ENCODE measurements at regions not wholly inside any gene's neighbourhood (a gene's known extent, or its start where the extent isn't known, plus 50 kb on each side); places are given as distances from the start of the nearest gene placed in this dataset.

DNA sequence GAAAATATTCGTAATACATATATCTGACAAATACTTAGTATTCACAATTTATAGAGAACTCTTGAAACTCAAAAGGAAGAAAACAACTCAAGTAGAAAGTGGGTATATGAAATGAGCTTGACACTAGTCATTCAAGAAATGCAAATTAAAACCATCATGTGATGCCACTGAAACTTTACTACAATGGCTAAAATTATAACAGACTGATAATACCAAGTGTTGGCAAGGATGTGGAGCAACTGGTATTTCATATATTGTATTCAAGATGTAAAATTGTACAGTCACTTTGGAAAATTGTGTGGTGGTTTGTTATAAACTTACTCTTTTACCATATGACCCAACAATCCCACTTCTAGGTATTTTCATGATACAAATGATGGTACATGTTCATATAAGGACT is 68.7 kb upstream of the AGTR1 start:
- TF ChIP-seq EZH2 (IDR thresholded peaks at IDR 0.05; ENCODE audit: low read length): no peak
- TF ChIP-seq, protein P1, sequence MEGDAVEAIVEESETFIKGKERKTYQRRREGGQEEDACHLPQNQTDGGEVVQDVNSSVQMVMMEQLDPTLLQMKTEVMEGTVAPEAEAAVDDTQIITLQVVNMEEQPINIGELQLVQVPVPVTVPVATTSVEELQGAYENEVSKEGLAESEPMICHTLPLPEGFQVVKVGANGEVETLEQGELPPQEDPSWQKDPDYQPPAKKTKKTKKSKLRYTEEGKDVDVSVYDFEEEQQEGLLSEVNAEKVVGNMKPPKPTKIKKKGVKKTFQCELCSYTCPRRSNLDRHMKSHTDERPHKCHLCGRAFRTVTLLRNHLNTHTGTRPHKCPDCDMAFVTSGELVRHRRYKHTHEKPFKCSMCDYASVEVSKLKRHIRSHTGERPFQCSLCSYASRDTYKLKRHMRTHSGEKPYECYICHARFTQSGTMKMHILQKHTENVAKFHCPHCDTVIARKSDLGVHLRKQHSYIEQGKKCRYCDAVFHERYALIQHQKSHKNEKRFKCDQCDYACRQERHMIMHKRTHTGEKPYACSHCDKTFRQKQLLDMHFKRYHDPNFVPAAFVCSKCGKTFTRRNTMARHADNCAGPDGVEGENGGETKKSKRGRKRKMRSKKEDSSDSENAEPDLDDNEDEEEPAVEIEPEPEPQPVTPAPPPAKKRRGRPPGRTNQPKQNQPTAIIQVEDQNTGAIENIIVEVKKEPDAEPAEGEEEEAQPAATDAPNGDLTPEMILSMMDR (optimal IDR thresholded peaks at IDR 0.05 in 1 of 3, IDR thresholded peaks at IDR 0.05 in 1 of 3, conservative IDR thresholded peaks at IDR 0.05 in 1 of 3; ENCODE audit: extremely low read depth in 1 of 3, insufficient read depth in 2 of 3, low read length in 3 of 3): no peak
- dilution Hi-C loops (cut with MboI; ENCODE audit: extremely low pct_ligation_motif_present, low sequenced_read_pairs): no loop called here
- Histone ChIP-seq H3K4me3 (ENCODE audit: control insufficient read depth in 2 of 3, extremely low read depth in 1 of 3, insufficient read depth in 2 of 3, low read depth in 1 of 3, low read length in 3 of 3) (no peak overlapping the region), H3K9me3 (ENCODE audit: control insufficient read depth, low read depth, low read length) (no peaks in the 10 kb centered on the region), H2AFZ (ENCODE audit: control insufficient read depth, low read length) (no peak overlapping the region), H3K36me3 (ENCODE audit: control insufficient read depth in 2 of 2, extremely low read depth in 1 of 2, insufficient read depth in 2 of 2, low read length in 2 of 2) (no peaks in the 10 kb centered on the region), H3K9me1 (ENCODE audit: control insufficient read depth, extremely low read depth, insufficient read depth, low read length) (no peaks in the 10 kb centered on the region), H3K79me2 (ENCODE audit: control insufficient read depth, insufficient read depth, low read length) (no peaks in the 10 kb centered on the region), H3K4me2 (ENCODE audit: control insufficient read depth, extremely low read depth, insufficient read depth, low read depth, low read length) (no peak overlapping the region), H3K4me1 (ENCODE audit: control insufficient read depth, extremely low read depth, insufficient read depth, low read length) (no peaks in the 10 kb centered on the region), H3K27ac (ENCODE audit: control insufficient read depth, insufficient read depth, low read length) (no peak overlapping the region), H3K9ac (ENCODE audit: control insufficient read depth, extremely low read depth, insufficient read depth, low read length) (no peak overlapping the region), H4K20me1 (ENCODE audit: control insufficient read depth, extremely low read depth, insufficient read depth, low read length) (no peaks in the 10 kb centered on the region), H3K27me3 (ENCODE audit: control insufficient read depth, extremely low read depth, insufficient read depth, low read length) (no peaks in the 10 kb centered on the region)
- FAIRE-seq (no peak), DNase-seq (ENCODE audit: low read depth, low spot score) (no peak)

DNA sequence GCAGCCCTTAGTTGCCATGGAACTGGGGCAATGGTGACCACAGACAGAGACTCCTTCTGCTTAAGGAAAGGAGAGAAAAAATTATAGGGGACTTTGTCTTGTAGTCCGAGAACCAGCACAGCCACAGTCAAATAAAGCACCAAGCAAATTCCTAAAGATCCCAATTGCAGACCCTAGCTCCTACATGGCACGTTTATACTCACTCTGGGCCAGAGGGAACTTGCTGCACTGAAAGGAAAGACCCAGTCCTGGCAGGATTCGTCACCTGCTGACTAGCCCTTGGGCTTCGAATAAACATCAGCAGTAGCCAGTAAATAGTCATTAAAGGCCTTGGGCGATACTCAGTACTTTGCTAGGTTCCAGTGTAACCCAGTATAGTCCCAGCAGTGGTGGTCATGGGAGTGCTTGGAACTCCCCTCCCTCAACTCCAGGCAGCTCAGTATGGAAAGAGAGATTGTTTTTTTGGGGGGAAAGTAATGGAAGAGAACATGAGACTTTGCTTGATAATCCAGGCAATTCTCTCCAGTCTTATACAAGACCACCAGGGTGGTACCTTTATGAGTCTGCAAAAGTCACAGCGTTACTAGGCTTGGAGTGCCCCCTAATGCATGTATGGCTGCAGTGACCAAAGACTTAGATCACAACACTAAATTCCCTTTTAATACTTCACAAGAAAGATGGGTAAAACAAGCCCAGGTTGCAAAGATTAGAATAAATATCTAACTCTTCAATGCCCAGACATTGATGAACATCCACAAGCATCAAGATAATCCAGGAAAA is 66.4 kb upstream of the AGTR1 start:
- H4K20me1 ChIP-seq (ENCODE audit: control insufficient read depth, extremely low read depth, insufficient read depth, low read length): no peaks in the 10 kb centered on the region
- no peak overlapping the region for H3K4me2 ChIP-seq (ENCODE audit: control insufficient read depth, extremely low read depth, insufficient read depth, low read depth, low read length)
- H3K27ac ChIP-seq (ENCODE audit: control insufficient read depth, insufficient read depth, low read length): no peak overlapping the region
- no peaks in the 10 kb centered on the region for H3K36me3 ChIP-seq (ENCODE audit: control insufficient read depth in 2 of 2, extremely low read depth in 1 of 2, insufficient read depth in 2 of 2, low read length in 2 of 2)
- dilution Hi-C loops (cut with MboI; ENCODE audit: extremely low pct_ligation_motif_present, low sequenced_read_pairs): no loop called here
- no peaks in the 10 kb centered on the region for H3K27me3 ChIP-seq (ENCODE audit: control insufficient read depth, extremely low read depth, insufficient read depth, low read length)
- no peak overlapping the region for H3K4me3 ChIP-seq (ENCODE audit: control insufficient read depth in 2 of 3, extremely low read depth in 1 of 3, insufficient read depth in 2 of 3, low read depth in 1 of 3, low read length in 3 of 3)
- no peak for TF ChIP-seq EZH2 (IDR thresholded peaks at IDR 0.05; ENCODE audit: low read length)
- TF ChIP-seq, protein P1 (optimal IDR thresholded peaks at IDR 0.05 in 1 of 3, IDR thresholded peaks at IDR 0.05 in 1 of 3, conservative IDR thresholded peaks at IDR 0.05 in 1 of 3; ENCODE audit: extremely low read depth in 1 of 3, insufficient read depth in 2 of 3, low read length in 3 of 3): no peak
- H3K9ac ChIP-seq (ENCODE audit: control insufficient read depth, extremely low read depth, insufficient read depth, low read length): no peak overlapping the region
- H3K4me1 ChIP-seq (ENCODE audit: control insufficient read depth, extremely low read depth, insufficient read depth, low read length): no peaks in the 10 kb centered on the region
- DNase-seq (ENCODE audit: low read depth, low spot score): no peak
- H3K9me3 ChIP-seq (ENCODE audit: control insufficient read depth, low read depth, low read length): no peaks in the 10 kb centered on the region
- FAIRE-seq: no peak
- H3K9me1 ChIP-seq (ENCODE audit: control insufficient read depth, extremely low read depth, insufficient read depth, low read length): no peaks in the 10 kb centered on the region
- no peaks in the 10 kb centered on the region for H3K79me2 ChIP-seq (ENCODE audit: control insufficient read depth, insufficient read depth, low read length)
- no peak overlapping the region for H2AFZ ChIP-seq (ENCODE audit: control insufficient read depth, low read length)

Data from keratinocyte (primary cell).